ENCODE measurements at regions not wholly inside any gene's neighbourhood (a gene's known extent, or its start where the extent isn't known, plus 50 kb on each side); places are given as distances from the start of the nearest gene placed in this dataset.

DNA sequence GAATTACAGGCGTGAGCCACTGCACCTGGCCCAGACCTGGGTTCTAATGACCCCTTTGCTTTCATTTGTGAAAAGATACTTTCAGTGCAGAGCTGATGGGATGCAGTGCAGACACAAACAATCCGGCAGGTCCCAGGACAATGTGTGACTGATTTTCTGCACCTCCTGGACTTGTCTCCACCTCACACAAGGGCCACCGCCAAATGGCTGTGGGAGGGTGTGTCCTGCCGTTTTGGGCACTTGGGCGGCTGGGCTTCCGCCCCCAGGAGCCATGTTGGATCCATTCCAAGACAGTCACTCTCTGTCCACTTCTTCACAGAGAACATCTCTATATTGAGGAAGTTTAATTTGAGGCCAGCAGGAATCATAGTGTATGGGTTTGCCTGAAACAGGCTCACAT lies 112.3 kb upstream of the ZNF507 start:
- Mint-ChIP-seq H3K36me3 (no peaks in the 10 kb centered on the region), H3K27me3 (ENCODE audit: low read depth in 3 of 3) (peaks cover 3 to 7% (median 4%) of the 10 kb centered on the region in 3 donors), H3K4me1 (no peaks in the 10 kb centered on the region), H3K27ac (no peak overlapping the region), H3K4me3 (no peak overlapping the region), H3K9me3 (no peaks in the 10 kb centered on the region)
- no peak for DNase-seq

DNA sequence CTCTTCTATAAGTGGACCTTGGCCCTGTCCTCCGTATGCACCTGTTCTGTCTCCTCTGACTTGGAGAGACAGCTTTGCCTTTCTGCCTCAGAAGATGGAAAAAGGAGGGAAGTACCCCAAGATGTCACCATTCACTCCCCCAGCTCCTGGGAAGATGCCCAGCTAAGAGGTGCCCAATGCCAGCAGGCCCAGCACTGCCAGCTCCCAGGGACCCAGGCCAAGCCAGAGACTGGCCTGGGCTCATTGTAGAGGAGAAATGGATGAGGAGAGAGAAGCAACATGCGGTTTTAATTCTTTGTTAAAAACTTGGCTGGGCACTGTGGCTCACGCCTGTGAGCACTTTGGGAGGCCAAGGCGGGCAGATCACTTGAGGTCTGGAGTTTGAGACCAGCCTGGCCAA lies 111.5 kb upstream of the ZNF507 start:
- Mint-ChIP-seq H3K4me3 (no peak overlapping the region), H3K9me3 (no peaks in the 10 kb centered on the region), H3K36me3 (no peaks in the 10 kb centered on the region), H3K27ac (no peak overlapping the region), H3K27me3 (ENCODE audit: low read depth in 3 of 3) (peaks cover 2 to 10% (median 3%) of the 10 kb centered on the region in 3 donors), H3K4me1 (no peaks in the 10 kb centered on the region)
- DNase-seq = no peak

DNA sequence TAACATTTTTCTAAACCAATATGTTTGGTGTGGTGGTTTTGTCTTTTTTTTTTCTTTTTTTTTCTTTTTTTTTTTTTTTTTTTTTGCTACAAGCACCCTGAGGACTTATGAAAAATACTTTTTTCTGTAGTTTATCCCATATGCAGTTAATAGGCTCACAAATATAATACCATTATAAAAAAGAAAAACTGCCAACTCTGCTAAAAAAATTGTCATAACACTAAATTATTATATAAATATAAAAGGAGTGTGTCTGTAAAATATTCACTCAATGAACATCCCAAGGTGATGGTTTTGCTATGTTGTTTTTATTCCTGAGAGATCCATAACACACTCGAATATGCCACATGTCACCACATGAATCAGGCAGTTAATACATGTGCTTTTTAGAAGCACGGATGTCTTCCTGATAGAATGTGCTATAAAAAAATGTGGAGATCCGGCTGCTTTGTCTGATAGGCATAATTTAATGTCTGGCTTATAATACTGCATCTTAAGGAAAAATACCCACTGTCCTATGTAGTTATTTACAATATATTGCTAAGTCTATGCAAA lies 110.7 kb upstream of the ZNF507 start:
- H3K4me3 Mint-ChIP-seq = no peak overlapping the region
- no peaks in the 10 kb centered on the region for H3K9me3 Mint-ChIP-seq
- H3K27me3 Mint-ChIP-seq (ENCODE audit: low read depth in 3 of 3) = peaks cover 3 to 10% (median 3%) of the 10 kb centered on the region in 3 donors
- DNase-seq = no peak
- no peaks in the 10 kb centered on the region for H3K4me1 Mint-ChIP-seq
- no peak overlapping the region for H3K27ac Mint-ChIP-seq
- no peaks in the 10 kb centered on the region for H3K36me3 Mint-ChIP-seq

DNA sequence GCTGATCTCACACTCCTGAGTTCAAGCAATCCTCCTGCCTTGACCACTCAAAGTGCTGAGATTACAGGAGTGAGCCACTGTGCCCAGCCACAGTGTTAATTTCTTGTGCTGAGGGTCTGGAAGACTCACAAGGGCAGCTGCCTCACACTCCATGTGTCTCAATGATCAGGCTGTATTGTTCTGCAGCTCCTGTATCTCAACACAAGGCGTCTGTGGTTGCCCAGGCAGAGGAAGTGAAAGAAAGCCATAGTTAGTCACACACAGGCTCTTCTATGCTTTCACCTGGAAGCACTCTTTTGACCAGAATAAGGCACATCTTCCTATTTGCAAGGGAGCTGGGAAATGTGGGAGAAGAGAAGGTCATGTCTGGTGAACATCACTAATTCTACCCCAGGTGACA lies 107.3 kb upstream of the ZNF507 start:
- Mint-ChIP-seq H3K4me3 (no peak overlapping the region), H3K36me3 (no peaks in the 10 kb centered on the region), H3K9me3 (no peaks in the 10 kb centered on the region), H3K4me1 (no peaks in the 10 kb centered on the region), H3K27me3 (ENCODE audit: low read depth in 3 of 3) (peaks cover 3 to 10% (median 3%) of the 10 kb centered on the region in 3 donors), H3K27ac (no peak overlapping the region)
- DNase-seq = no peak

- H3K4me1 Mint-ChIP-seq = no peaks in the 10 kb centered on the region
These were observed 105.1 kb upstream of the ZNF507 start for GRCh38 chr19:32240316-32240715.

GRCh38 chr19:32241306-32241705 lies 104.1 kb upstream of the ZNF507 start:
- Mint-ChIP-seq H3K36me3 (no peaks in the 10 kb centered on the region), H3K4me3 (no peak overlapping the region), H3K27ac (no peak overlapping the region), H3K27me3 (ENCODE audit: low read depth in 3 of 3) (peaks cover 0 to 3% (median 3%) of the 10 kb centered on the region in 3 donors), H3K4me1 (no peaks in the 10 kb centered on the region), H3K9me3 (no peaks in the 10 kb centered on the region)
- DNase-seq = no peak

More at GRCh38 chr19:32240316-32240715, 105.1 kb upstream of the ZNF507 start:
- Mint-ChIP-seq H3K36me3 (no peaks in the 10 kb centered on the region), H3K4me3 (no peak overlapping the region), H3K9me3 (no peaks in the 10 kb centered on the region), H3K27ac (no peak overlapping the region), H3K27me3 (ENCODE audit: low read depth in 3 of 3) (peaks cover 0 to 3% (median 3%) of the 10 kb centered on the region in 3 donors)
- DNase-seq = no peak

GRCh38 chr19:32241932-32242710 lies 103.3 kb upstream of the ZNF507 start:
- Mint-ChIP-seq H3K36me3 (no peaks in the 10 kb centered on the region), H3K27me3 (ENCODE audit: low read depth in 3 of 3) (peaks cover 0 to 3% (median 3%) of the 10 kb centered on the region in 3 donors), H3K4me3 (no peak overlapping the region), H3K4me1 (no peaks in the 10 kb centered on the region), H3K27ac (no peak overlapping the region), H3K9me3 (no peaks in the 10 kb centered on the region)
- no peak for DNase-seq

DNA sequence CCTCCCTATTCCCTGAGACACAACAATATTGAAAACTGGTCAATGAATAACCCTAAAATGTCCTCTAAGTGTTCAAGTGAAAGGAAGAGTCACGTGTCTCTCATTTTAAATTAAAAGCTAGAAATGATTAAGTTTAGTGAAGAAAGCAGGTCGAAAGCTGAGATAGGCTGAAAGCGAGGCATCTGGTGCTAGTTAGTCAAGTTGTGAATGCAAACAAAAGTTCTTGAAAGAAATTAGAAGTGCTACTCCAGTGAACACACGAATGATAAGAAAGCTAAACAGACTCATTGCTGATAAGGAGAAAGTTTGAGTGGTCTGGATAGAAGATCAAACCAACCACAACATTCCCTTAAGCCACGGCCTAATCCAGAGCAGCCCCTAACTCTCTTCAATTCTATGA lies 99.4 kb upstream of the ZNF507 start:
- Mint-ChIP-seq H3K27me3 (ENCODE audit: low read depth in 3 of 3) (no peaks in the 10 kb centered on the region), H3K4me3 (no peak overlapping the region), H3K4me1 (no peaks in the 10 kb centered on the region), H3K36me3 (no peaks in the 10 kb centered on the region), H3K27ac (no peak overlapping the region), H3K9me3 (no peaks in the 10 kb centered on the region)
- no peak for DNase-seq

- Mint-ChIP-seq H3K4me3 (no peak overlapping the region), H3K27ac (no peak overlapping the region), H3K36me3 (no peaks in the 10 kb centered on the region), H3K27me3 (ENCODE audit: low read depth in 3 of 3) (peaks cover 0 to 5% (median 0%) of the 10 kb centered on the region in 3 donors), H3K9me3 (no peaks in the 10 kb centered on the region), H3K4me1 (no peaks in the 10 kb centered on the region)
- DNase-seq = no peak
These were observed 93.6 kb upstream of the ZNF507 start for GRCh38 chr19:32251634-32252332.

- H3K36me3 Mint-ChIP-seq = no peaks in the 10 kb centered on the region
- no peaks in the 10 kb centered on the region for H3K4me1 Mint-ChIP-seq
- no peak overlapping the region for H3K4me3 Mint-ChIP-seq
- no peak overlapping the region for H3K27ac Mint-ChIP-seq
- DNase-seq = no peak
- no peaks in the 10 kb centered on the region for H3K9me3 Mint-ChIP-seq
- peaks cover 0 to 5% (median under 1%) of the 10 kb centered on the region in 3 donors for H3K27me3 Mint-ChIP-seq (ENCODE audit: low read depth in 3 of 3)
These were observed 93.1 kb upstream of the ZNF507 start for GRCh38 chr19:32252333-32252669.

- Mint-ChIP-seq H3K4me3 (no peak overlapping the region), H3K4me1 (no peaks in the 10 kb centered on the region), H3K27ac (no peak overlapping the region), H3K27me3 (ENCODE audit: low read depth in 3 of 3) (peaks cover 0 to 5% (median 2%) of the 10 kb centered on the region in 3 donors), H3K36me3 (no peaks in the 10 kb centered on the region), H3K9me3 (no peaks in the 10 kb centered on the region)
- DNase-seq = no peak
These were observed 91.5 kb upstream of the ZNF507 start for GRCh38 chr19:32253683-32254508.

GRCh38 chr19:32254509-32254890 lies 90.9 kb upstream of the ZNF507 start:
- H3K36me3 Mint-ChIP-seq = no peaks in the 10 kb centered on the region

DNA sequence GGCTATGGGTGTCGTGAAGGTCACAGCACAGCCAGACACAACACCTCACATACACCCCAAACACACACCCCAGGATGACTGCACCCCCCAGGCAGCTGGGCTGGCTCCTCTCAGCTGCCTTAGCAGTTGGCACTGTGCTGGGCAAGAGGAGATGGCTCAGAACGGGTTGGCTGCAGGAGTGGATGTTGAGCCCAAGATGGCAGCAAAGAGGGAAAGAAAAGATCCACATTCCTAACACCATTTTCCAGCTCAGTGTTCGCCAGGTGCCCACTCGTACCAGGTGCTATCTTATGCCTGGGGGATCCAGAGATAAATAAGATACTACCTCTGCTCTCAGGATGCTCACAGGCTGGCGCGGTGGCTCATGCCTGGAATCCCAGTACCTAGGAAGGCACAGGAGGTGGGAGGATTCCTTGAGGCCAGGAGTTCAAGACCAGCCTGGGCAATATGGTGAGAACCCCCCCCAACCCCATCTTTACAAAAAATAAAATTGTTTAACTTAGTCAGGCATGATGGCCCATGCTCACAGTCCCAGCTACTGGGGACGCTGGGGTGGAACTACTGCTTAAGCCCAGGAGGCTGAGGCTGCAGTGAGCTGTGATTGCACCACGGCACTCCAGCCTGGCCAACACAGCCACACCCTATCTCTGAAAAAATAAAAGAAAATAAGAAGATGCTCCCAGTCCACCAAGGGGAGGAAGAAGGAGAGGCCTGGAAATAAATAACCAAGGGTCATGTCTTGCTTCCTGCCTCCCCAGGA lies 89.7 kb upstream of the ZNF507 start:
- H3K9me3 Mint-ChIP-seq = no peaks in the 10 kb centered on the region
- peaks cover 0 to 5% (median 2%) of the 10 kb centered on the region in 3 donors for H3K27me3 Mint-ChIP-seq (ENCODE audit: low read depth in 3 of 3)
- H3K36me3 Mint-ChIP-seq = no peaks in the 10 kb centered on the region
- no peak overlapping the region for H3K4me3 Mint-ChIP-seq
- no peak for DNase-seq
- H3K27ac Mint-ChIP-seq = no peak overlapping the region
- no peaks in the 10 kb centered on the region for H3K4me1 Mint-ChIP-seq

More at GRCh38 chr19:32254509-32254890, 90.9 kb upstream of the ZNF507 start:
- Mint-ChIP-seq H3K4me3 (no peak overlapping the region), H3K4me1 (no peaks in the 10 kb centered on the region), H3K9me3 (no peaks in the 10 kb centered on the region), H3K27ac (no peak overlapping the region), H3K27me3 (ENCODE audit: low read depth in 3 of 3) (peaks cover 0 to 5% (median 2%) of the 10 kb centered on the region in 3 donors)
- no peak for DNase-seq
